Right cardiac atrium (tissue), 5 donors: ENCODE measurements at regions not wholly inside any gene's neighbourhood (a gene's known extent, or its start where the extent isn't known, plus 50 kb on each side); places are given as distances from the start of the nearest gene placed in this dataset.
A peak's percentile ranks its signal among the peaks of the same experiment; 100 is the strongest.
"Not testable (repeated sequence)": the region's sequence is repeated elsewhere in the genome, so short reads cannot be mapped to it uniquely, and the experiment has no call there.

Experiments
- ATAC-seq, 2 donors: fragments of 200-7000 bp; cut with Tn5 transposase; one replicate each; pipeline versions ENCODE4 v1.8.0 to v1.9.1; 2020; ENCODE audit warnings: moderate library complexity in 2 of 2, mild to moderate bottlenecking in 1 of 2
- DNase-seq, 3 donors: peaks; one replicate each; pipeline ENCODE4 v3.0.0-alpha.2; 2020
- H3K27ac ChIP-seq: one replicate; pipeline ENCODE4 v1.5.1; 2013; ENCODE audit warnings: mild to moderate bottlenecking, low read length, control low read depth, moderate library complexity
- H3K27me3 ChIP-seq: one replicate; pipeline ENCODE4 v1.6.1; 2013; ENCODE audit not compliant: control insufficient read depth, insufficient read depth
- H3K4me1 ChIP-seq: one replicate; pipeline ENCODE4 v1.6.1; 2013; ENCODE audit warnings: low read length; ENCODE audit not compliant: control insufficient read depth, insufficient read depth
- H3K4me3 ChIP-seq: one replicate; pipeline ENCODE4 v1.5.1; 2013; ENCODE audit warnings: low read length, control low read depth
- H3K9me3 ChIP-seq: one replicate; pipeline ENCODE4 v1.6.1; 2013; ENCODE audit warnings: low read length; ENCODE audit not compliant: control insufficient read depth
- WGBS: extraction: QIAGEN DNeasy Blood & Tissue Kit; methylation state at CpG from one replicate; pipeline ENCODE4 v1.1.7; 2013; 5-methylcytosine and 5-hydroxymethylcytosine counted together
- intact Hi-C, 4 donors: fragments of 100-400 bp; cut with DNase I; formaldehyde crosslinking; loops; one replicate each; pipeline versions ENCODE4 v1.11.0 to v1.14.0; 2022 to 2023
- donor health status: healthy with polysubstance abuse.
- donor health status: DM: no; HTN: yes; CAD: no.
- donor health status: DM: no; HTN: no; CAD: no.
- donor health status: DM: no; HTN: yes; CAD: no; lungs with severe emphysema.
- donor health status: DM: yes; HTN: yes; CAD: no.

DNA sequence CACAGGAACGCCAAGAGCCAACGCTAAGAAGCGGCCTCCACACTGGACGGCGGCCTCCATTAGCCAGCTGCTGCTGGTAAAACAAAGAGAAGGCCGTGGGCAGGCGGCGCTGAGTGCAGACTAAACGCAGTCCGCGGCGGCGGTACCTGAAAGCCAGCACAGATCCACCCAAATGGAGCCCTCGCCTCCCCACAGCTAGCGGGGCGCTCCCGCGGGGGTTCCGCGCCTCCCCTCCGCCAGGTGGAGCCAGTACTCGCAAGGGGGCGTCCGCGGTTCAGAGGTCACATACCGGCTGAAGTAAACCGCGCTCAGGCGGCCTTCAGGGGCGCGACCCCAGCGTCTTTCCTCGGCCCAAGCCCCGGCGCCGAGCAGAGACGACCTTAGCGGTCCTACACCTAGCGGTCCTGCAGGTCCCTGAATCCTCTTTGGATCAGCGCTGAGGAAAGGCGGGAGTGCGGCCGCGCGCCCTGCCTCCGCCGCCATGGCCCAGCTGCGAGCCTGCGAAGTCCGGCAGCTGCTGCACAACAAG lies 293.1 kb upstream of the ERBB4 start:
- H3K4me3 ChIP-seq: no peak overlapping the region
- no peaks in the 10 kb centered on the region for H3K4me1 ChIP-seq
- intact Hi-C loops: no loop called here
- no peaks in the 10 kb centered on the region for H3K27me3 ChIP-seq
- no peak overlapping the region for H3K27ac ChIP-seq
- WGBS: 80% methylated on average over 50 of the region's 50 CpGs
- H3K9me3 ChIP-seq: no peaks in the 10 kb centered on the region
- ATAC-seq (peak in 1 of 2 donors; percentile 22), DNase-seq (peak in 2 of 3 donors; percentile 45 to 54)

DNA sequence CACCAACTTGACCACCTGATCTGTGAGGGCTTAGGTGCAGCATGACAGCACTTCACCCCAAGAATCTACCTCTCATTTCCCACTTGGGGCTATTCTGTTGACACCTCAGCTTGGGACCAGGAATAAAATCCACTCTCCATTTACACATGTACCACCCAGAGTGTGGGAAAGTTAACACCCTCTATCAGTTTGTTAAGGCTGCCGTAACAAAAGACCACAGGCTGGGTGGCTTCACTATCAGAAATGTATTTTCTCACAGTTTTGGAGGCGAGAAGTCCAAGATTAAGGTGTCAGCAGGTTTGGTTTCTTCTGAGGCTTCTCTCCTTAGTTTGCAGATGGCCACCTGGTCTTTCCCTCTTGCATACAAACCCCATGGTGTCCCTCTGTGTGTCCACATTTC lies 277.7 kb upstream of the ERBB4 start:
- no peaks in the 10 kb centered on the region for H3K4me1 ChIP-seq
- no peak for DNase-seq
- no peaks in the 10 kb centered on the region for H3K27me3 ChIP-seq
- ATAC-seq: no peak
- no peaks in the 10 kb centered on the region for H3K9me3 ChIP-seq
- no peak overlapping the region for H3K4me3 ChIP-seq
- intact Hi-C loops: no loop called here
- 75% methylated on average over 2 of the region's 2 CpGs for WGBS
- no peak overlapping the region for H3K27ac ChIP-seq

DNA sequence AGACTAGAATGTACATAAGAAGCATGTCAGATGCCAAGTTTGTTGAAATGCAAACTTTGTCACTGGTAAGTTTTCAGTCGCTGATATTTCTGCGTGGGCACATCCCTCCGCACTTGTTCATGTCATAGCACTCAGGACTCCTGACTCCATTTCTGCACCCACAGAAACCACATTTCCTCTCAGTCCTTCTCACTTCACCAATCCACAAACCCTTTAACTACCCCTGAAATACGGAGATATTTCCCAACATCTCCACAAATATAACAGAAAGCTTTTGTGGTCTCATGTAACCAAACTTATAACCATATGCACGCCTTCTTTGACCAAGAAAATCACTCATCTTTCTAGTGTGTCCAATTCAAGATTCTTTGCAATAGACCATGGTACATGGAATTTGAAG lies 276.9 kb upstream of the ERBB4 start:
- ATAC-seq: no peak

DNA sequence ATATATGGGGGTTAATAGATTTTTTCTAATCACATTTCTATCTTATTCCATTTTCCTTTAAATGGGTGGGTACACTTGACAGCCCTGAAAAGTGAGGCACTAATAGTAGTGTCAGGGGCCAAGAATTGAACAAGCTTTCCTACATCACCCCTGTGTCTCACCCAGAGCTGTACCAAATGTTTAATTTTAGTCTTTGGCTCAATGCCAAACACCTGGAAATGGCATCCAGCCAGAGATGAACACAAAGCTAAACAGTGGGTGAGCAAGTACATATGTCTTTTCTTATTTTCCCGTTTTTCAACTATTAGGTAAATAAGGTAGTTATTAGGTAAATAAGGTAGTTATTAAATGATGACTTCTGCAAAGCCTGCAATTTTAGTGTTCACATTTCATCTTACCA lies 276.3 kb upstream of the ERBB4 start:
- H3K9me3 ChIP-seq: no peaks in the 10 kb centered on the region
- DNase-seq (no peak), ATAC-seq (no peak)
- intact Hi-C loops: no loop called here
- no peak overlapping the region for H3K27ac ChIP-seq
- no peaks in the 10 kb centered on the region for H3K4me1 ChIP-seq
- 62% methylated on average over 1 of the region's 1 CpG for WGBS
- H3K4me3 ChIP-seq: no peak overlapping the region
- H3K27me3 ChIP-seq: no peaks in the 10 kb centered on the region

More for the DNA sequence above, 276.9 kb upstream of the ERBB4 start:
- DNase-seq: no peak
- Histone ChIP-seq H3K4me1 (no peaks in the 10 kb centered on the region), H3K4me3 (no peak overlapping the region), H3K9me3 (no peaks in the 10 kb centered on the region), H3K27me3 (no peaks in the 10 kb centered on the region), H3K27ac (no peak overlapping the region)
- intact Hi-C loops: no loop called here
- WGBS: 76% methylated on average over 5 of the region's 5 CpGs

DNA sequence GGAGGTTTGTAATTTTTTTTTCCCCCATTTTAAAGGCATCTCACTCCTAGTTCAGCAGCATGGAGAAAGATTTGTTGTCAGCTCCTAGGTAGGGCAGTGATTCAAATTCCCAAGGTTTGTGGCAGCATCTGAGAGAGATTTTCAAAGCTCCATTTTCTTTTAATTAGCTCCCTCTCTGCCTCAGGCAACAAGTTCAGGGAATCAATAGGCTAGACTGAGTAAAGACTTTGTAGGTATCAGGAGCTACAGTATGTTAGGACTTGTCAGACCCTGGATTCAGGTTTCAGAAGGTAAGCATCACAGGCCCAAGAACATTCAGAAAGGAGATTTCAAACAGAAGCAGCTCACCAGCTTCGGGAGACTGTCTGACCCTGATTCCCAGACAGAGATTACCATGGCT lies 273.3 kb upstream of the ERBB4 start:
- no peaks in the 10 kb centered on the region for H3K27me3 ChIP-seq
- no peaks in the 10 kb centered on the region for H3K4me1 ChIP-seq
- H3K27ac ChIP-seq: no peak overlapping the region
- intact Hi-C loops: no loop called here
- H3K4me3 ChIP-seq: no peak overlapping the region
- ATAC-seq (no peak), DNase-seq (no peak)
- 56% methylated on average over 1 of the region's 1 CpG for WGBS
- no peaks in the 10 kb centered on the region for H3K9me3 ChIP-seq

DNA sequence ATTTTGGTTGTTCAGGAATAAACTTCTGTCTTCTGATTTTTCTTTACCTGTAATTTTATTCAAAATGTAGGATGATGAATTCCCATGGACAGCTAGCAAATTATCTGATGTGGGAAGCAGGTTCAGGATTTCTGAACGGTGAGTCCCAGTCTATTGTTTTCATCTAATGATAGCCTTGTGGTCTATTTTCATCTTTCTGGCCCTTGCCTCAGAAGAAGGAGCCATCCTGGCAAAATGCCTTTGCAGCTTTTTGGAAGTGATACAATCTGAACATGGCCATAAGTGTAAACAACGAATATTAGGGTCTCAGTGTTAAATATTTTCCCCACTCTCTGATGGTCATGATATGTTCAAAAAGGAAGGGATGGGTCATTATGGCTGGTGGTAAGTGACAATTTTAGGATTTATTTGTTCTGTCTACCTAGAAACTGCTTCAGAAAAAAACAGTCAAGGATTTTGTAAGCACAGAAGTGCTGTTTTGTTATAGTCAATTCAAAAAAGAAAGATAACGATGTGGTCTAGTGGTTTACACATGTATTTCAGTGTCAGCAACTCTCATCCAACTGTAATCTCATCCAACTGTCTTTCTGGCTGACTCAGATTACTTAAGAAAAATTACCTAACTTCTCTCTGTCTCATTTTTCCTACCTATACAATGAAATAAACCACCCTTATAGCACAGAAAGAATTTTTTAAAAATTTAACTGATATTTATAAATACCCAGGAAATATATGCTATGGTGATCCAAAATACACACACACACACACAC lies 272.6 kb upstream of the ERBB4 start:
- Histone ChIP-seq H3K27ac (no peak overlapping the region), H3K27me3 (no peaks in the 10 kb centered on the region), H3K9me3 (no peaks in the 10 kb centered on the region), H3K4me1 (no peaks in the 10 kb centered on the region), H3K4me3 (no peak overlapping the region)
- intact Hi-C loops: no loop called here
- 44% methylated on average over 3 of the region's 3 CpGs for WGBS
- DNase-seq: no peak
- ATAC-seq: no peak

DNA sequence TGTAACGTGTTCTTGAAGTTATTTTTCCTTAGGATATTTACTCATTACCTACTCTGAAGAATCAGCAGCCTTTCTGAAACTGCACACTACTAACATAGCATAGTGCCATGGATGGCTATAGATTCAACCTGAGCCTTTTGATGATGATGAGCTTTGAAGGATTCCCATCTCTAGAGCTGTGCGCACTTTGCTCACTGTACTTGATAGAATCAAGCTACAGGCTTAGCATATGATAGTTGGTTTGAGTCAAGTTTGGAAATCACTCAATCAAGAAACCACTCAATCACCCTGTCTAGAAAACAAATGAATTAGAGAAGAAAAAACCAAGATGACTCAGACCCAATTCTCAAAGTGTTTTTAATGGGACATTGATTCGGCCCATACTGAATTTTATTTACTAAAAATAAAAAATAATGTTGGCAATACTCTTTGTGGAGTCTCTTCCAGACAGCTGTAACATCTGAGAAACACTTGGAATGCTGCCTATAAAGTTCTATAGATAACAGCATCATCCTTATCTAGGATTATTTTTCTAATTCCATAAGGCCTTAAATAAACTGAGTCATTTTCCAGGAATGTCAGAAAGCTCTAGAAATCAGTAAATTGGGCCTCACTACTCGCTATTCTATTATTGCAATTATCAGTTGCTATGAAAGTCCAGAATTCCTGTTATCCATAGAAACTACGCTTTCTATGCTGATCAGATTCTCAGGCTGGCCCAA lies 259.0 kb upstream of the ERBB4 start:
- ATAC-seq (no peak), DNase-seq (no peak)
- 51% methylated on average over 5 of the region's 5 CpGs for WGBS
- Histone ChIP-seq H3K4me3 (no peak overlapping the region), H3K4me1 (no peaks in the 10 kb centered on the region), H3K9me3 (no peaks in the 10 kb centered on the region), H3K27me3 (no peaks in the 10 kb centered on the region), H3K27ac (no peak overlapping the region)
- intact Hi-C loops: no loop called here

DNA sequence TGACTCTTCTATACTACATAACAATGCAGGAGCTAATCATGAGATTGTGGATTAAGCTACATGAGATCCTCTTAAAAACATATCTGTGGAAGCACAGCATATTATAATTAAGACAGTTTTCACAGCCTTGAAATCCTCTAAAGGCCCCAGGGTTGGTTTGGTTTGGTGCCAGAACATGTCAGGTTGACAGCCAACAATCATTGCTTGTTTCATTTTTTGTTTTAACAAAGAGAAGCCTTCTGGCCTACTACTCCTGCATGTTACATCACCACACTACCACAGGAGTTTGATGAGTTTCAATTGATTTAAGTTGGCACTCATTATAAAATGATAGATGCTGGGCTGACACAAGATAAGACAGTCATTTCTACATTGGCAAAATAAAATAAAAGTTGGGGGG lies 255.9 kb upstream of the ERBB4 start:
- intact Hi-C loops: no loop called here

DNA sequence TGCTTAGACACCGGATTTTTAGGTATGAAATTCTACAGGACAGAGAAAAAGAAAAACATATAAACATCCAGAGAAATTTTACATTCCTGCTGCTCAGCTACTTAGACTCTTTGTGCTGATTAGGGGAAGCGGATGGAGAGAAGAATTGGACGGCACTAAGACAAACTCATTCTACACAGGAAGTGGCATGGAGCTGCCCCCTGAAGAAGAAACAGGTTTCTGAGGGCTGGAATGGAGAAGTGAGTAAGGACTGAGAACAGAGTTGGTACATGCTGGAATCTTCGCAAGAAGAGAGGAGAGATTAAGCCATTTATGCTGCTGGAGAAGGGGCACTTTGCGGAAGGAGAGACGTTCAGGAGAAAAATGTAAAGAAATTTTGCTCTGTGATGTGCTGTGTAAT lies 253.0 kb upstream of the ERBB4 start:
- H3K9me3 ChIP-seq: no peaks in the 10 kb centered on the region
- no peak for ATAC-seq
- DNase-seq: no peak
- 79% methylated on average over 6 of the region's 6 CpGs for WGBS
- no peak overlapping the region for H3K4me3 ChIP-seq
- H3K27me3 ChIP-seq: no peaks in the 10 kb centered on the region
- intact Hi-C loops: no loop called here
- no peaks in the 10 kb centered on the region for H3K4me1 ChIP-seq
- H3K27ac ChIP-seq: no peak overlapping the region

More for the DNA sequence above, 255.9 kb upstream of the ERBB4 start:
- DNase-seq (no peak), ATAC-seq (no peak)
- H3K4me1 ChIP-seq: no peaks in the 10 kb centered on the region
- no peak overlapping the region for H3K27ac ChIP-seq
- H3K4me3 ChIP-seq: no peak overlapping the region
- no peaks in the 10 kb centered on the region for H3K27me3 ChIP-seq
- H3K9me3 ChIP-seq: no peaks in the 10 kb centered on the region

DNA sequence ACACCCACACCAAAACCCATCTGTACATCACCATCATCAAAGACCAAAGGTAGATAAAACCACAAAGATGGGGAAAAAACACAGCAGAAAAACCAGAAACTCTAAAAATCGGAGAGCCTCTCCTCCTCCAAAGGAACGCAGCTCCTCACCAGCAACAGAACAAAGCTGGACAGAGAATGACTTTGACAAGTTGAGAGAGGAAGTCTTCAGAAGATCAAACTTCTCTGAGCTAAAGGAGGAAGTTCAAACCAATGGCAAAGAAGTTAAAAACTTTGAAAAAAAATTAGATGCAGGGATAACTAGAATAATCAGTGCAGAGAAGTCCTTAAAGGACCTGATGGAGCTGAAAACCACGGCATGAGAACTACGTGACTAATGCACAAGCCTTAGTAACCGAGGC lies 247.5 kb upstream of the ERBB4 start:
- H3K4me1 ChIP-seq, H3K27ac ChIP-seq, H3K9me3 ChIP-seq, intact Hi-C loops, H3K4me3 ChIP-seq, ATAC-seq, DNase-seq, H3K27me3 ChIP-seq: not testable (repeated sequence)
- 84% methylated on average over 5 of the region's 5 CpGs for WGBS

DNA sequence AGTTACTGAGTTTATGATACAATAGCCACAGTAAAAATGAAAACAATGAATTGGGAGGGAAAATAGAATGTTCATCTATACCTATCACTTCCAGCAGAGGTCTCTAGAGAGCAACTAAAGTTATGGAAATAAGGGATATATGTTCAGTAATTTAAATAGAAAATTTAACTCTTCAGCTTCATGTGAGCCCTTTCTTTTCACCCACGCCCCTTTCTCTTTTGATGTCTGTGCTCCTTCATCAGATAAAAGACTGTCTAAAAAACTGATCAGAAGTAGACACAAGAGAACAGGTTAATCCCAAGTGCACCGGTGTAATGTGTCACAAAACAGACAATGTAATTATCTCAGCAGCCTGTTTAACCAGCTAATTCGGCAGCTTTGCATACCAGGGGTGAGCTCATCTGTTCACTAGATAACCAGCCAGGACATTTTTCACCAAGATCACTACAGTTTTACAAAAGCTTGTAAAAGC lies 238.5 kb upstream of the ERBB4 start:
- H3K9me3 ChIP-seq: no peaks in the 10 kb centered on the region
- WGBS: 9% methylated on average over 3 of the region's 3 CpGs
- no peak overlapping the region for H3K4me3 ChIP-seq
- DNase-seq (no peak), ATAC-seq (no peak)
- intact Hi-C loops: loop anchor here (1.0 to 10.0 kb wide), 4 partner anchors 118 to 378 kb away; partner anchors contain the start of gene IKZF2 (in 3 of the 4)
- no peaks in the 10 kb centered on the region for H3K4me1 ChIP-seq
- H3K27me3 ChIP-seq: no peaks in the 10 kb centered on the region
- no peak overlapping the region for H3K27ac ChIP-seq
